Left renal pelvis (tissue), 4 donors: ENCODE measurements at regions not wholly inside any gene's neighbourhood (a gene's known extent, or its start where the extent isn't known, plus 50 kb on each side); places are given as distances from the start of the nearest gene placed in this dataset.

Source experiments
- DNase-seq, 4 donors: peaks; one replicate each; pipeline ENCODE4 v3.0.0-alpha.2; 2013; ENCODE audit warnings: low read depth in 4 of 4, low spot score in 3 of 4

DNA sequence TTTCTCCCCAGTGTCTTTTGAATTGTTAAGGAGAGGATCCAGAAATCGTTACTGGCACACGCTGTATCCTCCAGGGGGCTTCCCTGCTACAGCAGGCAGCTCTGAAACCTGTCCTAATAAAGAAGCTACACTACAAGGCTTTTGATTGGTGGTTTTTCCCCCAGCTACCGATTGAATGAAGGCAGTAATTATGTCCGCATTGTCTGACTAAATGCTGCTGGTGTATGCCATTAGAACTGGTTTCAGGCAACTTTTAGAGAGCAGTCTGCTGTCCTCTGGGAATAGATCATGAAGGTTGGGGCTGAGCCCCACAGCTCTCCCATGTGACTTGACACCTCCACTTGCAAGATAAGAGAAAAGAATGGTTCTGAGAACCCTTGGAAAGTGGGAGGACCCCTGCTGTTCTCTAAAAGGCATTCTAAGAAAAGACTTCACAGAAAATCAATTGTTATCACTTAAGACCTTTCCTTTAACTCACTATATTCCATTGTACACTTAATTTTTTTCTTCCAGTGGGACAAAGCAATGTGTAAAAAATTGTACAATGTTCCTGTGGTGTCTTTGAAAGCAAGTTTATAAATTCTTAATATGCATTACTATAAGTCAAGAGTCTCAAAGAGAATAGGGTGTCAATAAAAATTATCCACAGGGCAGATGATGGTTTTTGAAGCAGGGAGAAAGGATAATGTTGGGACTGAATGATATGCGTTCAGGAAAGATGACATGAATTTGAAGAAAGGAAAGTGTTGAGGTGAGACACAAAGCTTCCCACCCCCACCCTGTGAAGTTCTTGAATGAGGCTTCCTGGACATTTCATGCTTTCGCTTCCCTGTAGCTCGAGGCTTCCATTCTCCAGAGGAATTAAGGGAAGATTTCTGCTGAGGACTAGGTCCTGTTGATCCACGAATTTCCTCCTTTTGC lies 53.0 kb upstream of the DAZL start:
- no peak for DNase-seq

DNA sequence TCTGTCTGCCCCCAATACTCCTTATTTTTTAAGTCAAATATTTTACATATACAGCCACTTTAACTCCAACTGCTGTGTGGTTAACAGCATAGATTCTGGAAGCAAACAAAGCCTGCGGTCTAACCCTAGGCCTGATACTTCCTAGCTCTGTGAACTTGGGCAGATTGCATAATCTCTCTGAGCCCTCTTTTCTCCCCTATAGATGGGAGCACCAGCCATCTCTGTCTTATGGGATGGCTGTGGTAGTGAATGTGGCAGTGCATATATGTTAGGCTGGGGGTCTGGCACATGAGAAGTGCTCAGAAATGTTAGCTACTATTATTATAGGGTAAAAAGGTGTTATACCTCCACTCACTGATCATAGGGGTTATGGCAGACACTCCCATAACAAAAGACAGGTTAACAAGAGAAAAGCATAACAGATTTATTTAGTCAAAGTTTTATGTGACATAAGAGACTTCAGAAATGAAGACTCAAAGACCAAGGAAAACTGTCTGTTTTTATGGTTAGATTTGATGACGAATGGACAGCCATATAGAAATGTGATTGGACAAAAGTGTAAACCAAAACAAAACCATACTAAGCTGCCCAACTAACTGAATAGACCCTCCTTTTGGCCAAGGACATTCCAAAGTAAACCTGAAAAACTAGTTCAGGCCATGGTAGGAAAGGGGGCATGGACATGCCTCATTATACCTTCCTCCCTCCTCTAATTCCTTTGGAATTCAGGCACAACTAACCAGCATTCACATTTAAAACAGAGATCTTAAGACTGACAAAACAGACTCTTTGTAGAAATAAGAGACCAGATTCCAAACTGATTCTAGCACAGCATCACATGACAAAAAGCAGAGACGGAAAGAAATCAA lies 53.9 kb upstream of the DAZL start:
- no peak for DNase-seq

DNA sequence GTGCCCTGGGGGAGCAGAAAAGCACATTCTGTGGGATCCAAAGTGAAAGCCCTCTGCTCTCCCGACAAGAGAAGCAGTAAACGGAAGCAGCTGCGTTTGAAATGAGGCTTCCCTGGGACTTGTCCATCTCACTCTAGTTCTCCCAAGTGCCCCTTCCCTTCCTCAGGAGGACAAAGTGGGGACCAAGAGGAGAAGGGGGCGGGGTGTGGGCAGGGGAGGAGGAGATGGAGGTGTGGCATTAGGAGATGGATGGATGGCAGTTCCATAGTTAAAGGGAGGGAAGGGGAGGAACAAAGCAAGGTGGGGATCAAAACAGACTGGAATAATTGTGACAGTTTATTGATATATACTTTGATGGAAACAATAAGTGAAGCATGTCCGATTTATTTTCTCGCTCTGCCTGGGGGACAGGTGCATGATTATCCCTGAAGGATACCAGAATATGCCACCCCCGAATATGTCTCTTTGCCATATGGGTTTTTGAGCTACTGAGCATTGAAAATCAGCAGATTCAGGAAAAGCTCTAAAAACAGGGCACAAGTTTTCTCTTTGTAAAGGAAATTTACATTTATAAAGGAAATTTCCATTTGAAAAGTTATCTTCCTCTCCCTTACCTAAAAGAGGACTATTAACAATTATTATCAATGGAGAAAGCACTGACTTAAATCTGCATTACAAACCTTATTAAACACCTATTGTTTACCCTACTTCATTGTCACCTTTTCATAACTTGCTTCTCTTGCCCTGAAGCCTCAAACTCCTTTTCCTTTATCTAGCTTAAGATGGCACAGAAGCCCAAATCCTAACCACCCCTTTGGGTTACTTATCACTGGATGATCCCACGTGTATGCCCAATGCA lies 58.9 kb upstream of the DAZL start:
- DNase-seq, result no peak

GRCh38 chr3:16665282-16665741 lies 60.1 kb upstream of the DAZL start:
- peak in 1 of 4 donors; percentile 6 for DNase-seq

- DNase-seq, result no peak
Observed at GRCh38 chr3:16666206-16666605, 61.0 kb upstream of the DAZL start.

- DNase-seq, result no peak
Observed at GRCh38 chr3:16667633-16668032, 62.4 kb upstream of the DAZL start.

- DNase-seq, result no peak
Observed at GRCh38 chr3:16668776-16669545, 63.7 kb upstream of the DAZL start.

DNA sequence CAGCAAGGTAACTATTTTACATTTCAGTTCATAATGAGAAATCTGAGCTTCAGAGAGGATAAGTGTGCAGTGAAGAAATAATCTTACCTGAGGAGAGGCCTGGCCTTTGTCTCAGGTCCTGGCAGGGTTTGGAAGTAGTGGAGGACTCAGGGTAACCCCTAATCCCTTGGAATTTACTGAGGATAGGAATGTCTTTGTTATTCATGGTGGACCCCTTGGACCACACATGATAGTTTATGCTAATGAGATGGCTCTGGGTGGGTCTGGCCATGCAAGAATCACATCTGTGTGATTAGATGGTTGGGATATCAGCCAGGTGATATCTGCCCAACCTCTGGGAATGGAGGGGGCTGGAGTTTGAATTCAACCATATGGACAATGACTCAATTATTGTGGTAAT lies 65.0 kb upstream of the DAZL start:
- no peak for DNase-seq

GRCh38 chr3:16671690-16672089 lies 66.5 kb upstream of the DAZL start:
- no peak for DNase-seq

DNA sequence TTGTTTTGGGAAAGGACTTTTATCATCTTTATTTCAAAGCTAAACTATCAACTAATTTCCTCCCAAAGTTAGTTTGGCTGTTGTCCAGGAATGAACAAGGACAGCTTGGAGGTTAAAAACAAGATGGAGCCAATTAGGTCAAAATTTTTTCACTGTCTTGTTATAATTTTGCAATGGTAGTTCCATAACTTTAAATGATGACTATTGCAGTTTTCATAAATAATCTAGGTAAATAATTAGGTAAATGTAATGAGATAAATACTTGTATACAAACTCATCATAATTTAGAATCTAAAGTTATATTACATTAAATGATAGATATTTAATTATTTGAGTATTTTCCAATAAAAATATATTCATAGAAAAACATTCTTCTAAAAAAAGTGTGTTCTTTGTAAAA lies 68.3 kb upstream of the DAZL start:
- DNase-seq, result no peak

GRCh38 chr3:16675805-16676204 lies 70.6 kb upstream of the DAZL start:
- no peak for DNase-seq

DNA sequence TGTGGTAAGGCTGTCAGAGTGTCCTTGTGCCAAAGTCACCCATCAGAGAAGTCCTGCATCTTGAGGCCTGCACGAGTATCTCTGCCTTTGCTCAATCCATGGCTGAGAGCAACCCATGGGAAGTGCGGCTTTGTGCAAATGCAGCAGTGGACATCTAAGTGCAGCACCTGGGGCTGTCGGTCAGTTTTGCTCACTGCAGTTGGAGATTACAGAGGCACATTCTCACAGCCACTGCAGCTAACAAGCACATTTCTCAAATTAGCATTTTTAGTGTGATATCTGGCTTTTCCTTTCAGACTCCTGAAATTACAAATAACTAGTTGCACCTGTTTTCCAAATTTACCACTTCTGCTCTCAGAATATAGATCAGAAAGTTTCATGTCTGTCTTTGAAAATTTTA lies 81.5 kb upstream of the DAZL start:
- DNase-seq, result no peak

DNA sequence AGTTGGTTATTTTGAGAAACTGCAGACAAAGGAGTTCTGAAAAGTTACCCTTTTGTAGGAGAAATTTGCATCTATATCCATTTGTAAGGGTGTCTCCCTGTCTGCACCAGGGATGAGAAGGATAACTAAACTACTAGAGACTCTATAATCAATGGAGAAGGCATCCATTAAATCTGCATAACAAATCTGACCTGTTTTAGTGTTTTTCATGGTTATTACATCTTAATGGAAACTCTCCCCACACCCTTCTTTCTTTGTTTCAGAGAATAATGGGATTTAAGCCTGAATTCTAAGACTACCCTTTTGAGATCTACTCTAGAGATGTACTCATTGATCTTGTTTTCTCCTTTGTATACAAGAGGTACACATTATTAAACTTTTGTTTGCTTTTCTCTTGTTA lies 82.0 kb upstream of the DAZL start:
- DNase-seq, result no peak

GRCh38 chr3:16692486-16693344 lies 87.5 kb upstream of the DAZL start:
- DNase-seq, result no peak

GRCh38 chr3:16693820-16694219 lies 88.6 kb upstream of the DAZL start:
- DNase-seq, result no peak

GRCh38 chr3:16695710-16696109 lies 90.5 kb upstream of the DAZL start:
- DNase-seq, result no peak

DNA sequence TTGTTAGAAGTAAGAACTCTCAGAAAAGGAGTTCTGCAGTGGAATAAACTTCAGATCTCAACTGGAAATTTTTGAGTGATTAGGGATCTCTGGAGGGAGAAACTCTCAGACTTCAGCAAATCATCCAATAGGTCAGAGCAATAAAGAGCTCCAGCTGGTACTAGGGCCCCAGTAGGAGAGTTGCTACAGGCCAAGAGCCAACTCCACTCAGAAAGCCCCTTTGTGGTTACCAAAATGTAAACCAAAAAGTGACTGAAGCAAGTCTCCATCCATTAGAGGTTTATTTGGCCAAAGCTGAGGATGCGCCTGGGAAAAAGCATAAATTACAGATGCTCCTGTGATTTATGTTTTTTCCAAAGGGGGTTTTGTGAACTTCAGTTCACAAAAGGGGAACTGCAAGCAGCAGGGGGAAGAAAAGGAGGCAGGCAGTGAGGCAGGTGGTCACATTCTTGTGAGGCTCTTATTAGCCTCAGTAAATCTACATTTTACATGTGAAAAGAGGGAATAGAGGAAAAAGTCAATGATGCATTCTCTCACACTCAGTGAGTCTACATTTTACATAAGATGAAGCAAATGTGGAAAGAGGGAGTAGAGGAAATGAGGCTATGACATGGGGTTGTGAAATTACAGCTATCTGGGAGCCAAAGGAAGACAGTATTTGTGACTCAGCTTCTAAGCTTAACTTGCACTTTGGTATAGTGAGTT lies 92.4 kb upstream of the DAZL start:
- no peak for DNase-seq

DNA sequence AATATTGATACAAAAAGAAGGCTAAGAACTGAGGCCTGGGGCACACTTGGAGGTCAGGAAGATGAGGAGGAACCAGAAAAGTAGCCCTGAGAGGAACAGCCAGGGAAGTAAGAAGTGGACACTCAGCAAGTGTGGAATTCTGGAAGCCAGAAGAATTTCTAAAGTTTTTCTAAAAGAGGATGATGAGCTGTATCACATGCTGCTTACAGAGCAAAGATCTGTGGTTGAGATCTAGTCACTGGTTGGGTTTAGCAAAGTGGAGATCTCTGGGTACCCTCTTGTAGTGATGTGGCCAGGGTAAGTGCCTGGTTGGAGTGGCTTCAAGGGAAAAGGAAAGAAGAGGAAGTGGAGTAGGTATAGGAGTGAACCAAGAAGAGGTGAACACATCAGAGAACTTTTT lies 95.4 kb upstream of the DAZL start:
- no peak for DNase-seq
